HG02973 (cell line): ENCODE measurements at regions not wholly inside any gene's neighbourhood (a gene's known extent, or its start where the extent isn't known, plus 50 kb on each side); places are given as distances from the start of the nearest gene placed in this dataset.
"Not testable (repeated sequence)": the region's sequence is repeated elsewhere in the genome, so short reads cannot be mapped to it uniquely, and the experiment has no call there.

Experiments
- ATAC-seq: cut with Tn5 transposase; IDR thresholded peaks from one replicate; pipeline ENCODE4 v1.9.1; 2021; ENCODE audit warnings: moderate library complexity; ENCODE audit not compliant: unreplicated experiment

DNA sequence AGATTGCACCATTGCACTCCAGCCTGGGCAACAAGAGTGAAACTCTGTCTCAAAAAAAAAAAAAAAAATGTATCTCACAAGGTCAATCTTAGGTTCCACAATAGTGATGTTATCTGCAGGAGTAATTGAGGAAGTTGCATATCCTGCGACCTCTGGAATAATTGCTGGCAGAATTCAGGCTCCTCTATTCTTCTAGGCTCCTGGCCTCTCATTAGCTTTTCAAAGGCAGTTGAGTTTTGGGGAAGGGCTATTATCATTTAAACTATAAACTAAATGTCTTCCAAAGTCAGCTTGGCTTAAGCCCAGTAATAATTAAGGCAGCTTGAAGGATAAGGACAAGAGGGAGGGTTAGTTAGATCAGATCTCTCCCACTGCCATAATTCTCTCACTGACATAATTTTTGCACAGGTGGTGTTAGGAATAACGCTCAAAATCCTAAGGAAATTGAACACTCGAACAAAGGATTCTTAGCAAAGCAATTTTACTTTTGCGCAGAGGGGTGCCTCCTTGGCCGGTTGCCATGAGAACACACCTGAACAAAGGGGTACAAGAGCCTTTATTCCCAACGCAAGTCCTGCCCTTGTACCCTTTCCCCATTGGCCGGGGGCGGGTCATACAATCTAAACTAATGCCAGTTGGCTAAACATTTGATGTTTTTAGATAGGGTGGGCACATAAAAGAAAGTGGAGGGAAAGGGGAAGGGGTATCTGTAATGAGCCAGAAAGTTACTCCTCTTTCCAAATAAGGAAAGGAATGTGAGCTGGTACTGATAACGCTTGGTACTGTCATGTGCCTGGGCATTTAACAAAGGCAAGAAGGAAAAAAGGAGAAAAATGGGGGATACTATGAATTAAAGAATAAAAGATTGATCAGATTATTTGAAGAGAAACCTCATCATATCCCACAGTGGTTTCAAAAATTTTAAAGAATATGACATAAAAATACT lies 106.4 kb upstream of the CCNG1 start:
- ATAC-seq = no peak

DNA sequence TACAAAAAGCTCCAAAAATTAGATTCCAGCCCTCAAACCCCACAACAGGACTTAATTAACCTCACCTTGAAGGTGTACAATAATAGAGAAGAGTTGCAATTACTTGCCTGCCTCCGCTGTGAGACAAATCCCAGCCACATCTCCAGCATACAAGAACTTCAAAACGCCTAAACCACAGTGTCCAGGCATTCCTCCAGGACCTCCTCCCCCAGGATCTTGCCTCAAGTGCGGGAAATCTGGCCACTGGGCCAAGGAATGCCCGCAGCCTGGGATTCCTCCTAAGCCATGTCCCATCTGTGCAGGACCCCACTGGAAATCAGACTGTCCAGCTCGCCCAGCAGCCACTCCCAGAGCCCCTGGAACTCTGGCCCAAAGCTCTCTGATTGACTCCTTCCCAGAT lies 101.3 kb upstream of the CCNG1 start:
- ATAC-seq = not testable (repeated sequence)

DNA sequence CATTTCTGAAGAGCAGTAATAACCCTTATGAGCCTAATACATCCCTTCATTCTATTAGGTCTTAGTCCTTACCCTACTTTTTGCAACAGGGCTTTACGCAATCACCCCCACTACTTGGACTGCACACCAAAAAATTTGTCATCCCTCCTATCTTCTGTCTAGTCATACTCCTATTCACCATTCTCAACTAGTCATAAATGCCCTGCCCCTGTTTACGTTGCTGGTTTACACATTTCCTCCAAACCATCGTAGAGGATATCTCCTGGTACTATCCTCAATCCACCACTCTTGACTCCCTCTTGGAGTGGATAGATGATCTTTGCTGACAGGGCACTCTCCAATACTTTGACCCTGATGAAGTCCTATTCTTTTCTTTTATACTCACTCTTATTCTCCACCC lies 98.2 kb upstream of the CCNG1 start:
- no peak for ATAC-seq

DNA sequence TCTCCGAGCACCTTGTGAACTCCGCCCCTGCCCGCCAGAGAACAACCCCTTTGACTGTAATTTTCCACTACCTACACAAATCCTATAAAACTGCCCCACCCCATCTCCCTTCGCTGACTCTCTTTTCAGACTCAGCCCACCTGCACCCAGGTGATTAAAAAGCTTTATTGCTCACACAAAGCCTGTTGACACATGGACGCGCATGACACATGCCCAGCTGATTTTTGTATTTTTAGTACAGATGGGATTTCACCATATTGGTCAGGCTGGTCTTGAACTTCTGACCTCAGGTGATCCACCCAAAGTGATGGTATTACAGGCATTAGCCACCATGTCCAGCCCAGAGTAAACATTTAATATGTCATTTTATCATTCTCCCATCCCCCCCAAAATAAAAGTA lies 97.0 kb upstream of the CCNG1 start:
- not testable (repeated sequence) for ATAC-seq

GRCh38 chr5:163342306-163342705 lies 95.1 kb upstream of the CCNG1 start:
- no peak for ATAC-seq

DNA sequence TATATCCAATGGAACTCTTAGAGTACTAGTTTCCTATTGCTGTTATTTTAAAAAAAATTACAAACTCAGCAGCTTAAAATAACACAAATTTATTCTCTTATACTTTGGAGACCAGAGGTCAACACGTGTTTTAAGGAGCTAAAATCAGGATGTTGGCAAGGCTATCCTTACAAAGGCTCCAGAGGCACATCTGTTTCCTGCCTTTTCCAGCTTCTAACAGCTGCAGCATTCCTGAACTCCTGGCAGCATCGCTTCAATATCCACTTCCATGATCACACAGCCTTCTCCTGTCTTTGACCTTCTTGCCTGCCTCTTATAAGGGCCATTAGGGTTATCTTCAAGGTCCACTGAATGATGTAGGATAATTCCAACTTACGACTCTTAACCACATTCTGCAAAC lies 92.2 kb upstream of the CCNG1 start:
- no peak for ATAC-seq

- ATAC-seq = no peak
These were observed 89.7 kb upstream of the CCNG1 start for GRCh38 chr5:163347671-163348070.

DNA sequence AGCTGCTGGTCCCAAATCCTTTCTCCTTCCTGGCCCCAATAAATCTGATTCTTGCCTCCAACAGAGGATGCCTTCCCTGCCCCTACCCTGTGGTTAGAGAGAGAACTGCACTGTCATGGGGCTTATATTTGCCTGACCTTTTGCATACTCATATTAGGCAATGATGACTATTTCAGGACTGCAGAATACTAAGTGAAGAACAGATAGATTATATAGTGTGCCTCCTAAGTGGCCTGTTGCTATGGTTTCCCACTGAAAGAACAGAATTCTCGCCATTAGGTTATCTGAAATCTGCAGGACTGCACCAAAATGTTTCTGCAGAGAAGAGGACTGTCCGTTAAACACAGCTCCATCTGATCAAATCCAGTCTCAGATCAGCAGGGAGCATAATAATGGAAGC lies 87.3 kb upstream of the CCNG1 start:
- peak; percentile 35 for ATAC-seq

DNA sequence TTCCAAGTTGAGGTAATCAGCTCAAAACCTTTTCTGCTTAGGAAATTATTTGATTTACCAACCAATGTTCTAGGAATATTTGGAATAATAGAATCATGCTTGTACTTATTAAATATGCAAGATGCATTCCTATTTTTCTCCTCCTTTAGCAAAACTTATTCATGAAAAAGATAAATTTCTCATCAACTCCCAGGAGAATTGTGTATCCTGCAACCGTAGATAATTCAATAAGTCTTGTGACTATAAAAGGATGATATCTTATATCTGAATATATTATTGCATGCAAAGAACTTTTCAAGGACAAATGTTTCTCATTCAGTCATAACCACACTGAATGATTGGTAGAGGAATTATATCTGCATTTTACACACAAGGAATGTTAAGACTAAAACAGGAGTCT lies 84.9 kb upstream of the CCNG1 start:
- no peak for ATAC-seq

DNA sequence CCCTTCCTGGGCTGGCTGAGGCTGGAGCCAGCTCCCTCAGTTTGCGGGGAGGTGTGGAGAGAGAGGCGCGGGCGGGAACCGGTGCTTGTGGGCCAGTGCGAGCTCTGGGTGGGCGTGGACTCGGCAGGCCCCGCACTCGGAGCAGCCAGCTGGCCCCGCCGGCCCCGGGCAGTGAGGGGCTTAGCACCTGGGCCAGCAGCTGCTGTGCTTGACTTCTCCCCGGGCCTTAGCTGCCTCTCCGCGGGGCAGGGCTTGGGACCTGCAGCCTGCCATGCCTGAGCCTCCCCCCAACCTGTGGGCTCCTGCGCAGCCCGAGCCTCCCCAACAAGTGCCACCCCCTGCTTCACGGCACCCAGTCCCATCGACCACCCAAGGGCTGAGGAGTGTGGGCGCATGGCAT lies 81.6 kb upstream of the CCNG1 start:
- ATAC-seq = not testable (repeated sequence)

GRCh38 chr5:163357636-163358035 lies 79.8 kb upstream of the CCNG1 start:
- ATAC-seq = no peak

DNA sequence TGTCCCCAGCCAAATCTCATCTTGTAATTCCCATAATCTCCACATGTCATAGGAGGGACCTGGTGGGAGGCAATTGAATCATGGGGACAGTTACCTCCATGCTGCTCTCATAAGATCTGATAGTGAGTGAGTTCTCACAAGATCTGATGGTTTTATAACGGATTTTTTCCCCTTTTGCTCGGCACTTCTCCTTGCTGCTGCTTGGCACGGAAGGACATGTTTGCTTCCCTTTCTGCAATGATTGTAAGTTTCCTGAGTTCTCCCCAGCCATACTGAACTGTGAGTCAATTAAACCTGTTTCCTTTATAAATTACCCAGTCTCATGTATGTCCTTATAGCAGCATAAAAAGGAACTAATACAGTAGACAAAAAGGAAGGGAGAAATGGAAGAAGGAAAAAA lies 76.7 kb upstream of the CCNG1 start:
- no peak for ATAC-seq

- ATAC-seq = no peak
These were observed 75.9 kb upstream of the CCNG1 start for GRCh38 chr5:163361450-163361849.

- ATAC-seq = no peak
These were observed 74.5 kb upstream of the CCNG1 start for GRCh38 chr5:163362840-163363371.

DNA sequence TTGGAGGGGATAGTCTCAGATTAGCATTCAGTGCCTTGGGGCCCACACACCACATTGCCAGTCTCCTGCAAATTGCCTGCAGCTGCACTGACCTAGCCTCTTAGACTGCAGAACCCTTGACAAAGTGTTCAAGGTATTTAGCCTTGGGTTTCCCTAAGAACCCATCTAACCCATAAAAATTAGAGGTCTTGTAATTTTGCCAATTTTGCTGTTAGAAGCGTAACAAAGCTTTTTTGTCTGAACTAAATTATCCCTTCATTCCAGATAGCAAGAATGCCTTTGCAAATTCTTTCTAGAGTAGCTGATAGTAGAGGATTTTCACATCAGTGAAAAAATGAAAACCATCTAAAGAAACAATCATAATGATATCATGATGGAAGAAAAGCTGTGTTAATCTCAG lies 74.0 kb upstream of the CCNG1 start:
- no peak for ATAC-seq

DNA sequence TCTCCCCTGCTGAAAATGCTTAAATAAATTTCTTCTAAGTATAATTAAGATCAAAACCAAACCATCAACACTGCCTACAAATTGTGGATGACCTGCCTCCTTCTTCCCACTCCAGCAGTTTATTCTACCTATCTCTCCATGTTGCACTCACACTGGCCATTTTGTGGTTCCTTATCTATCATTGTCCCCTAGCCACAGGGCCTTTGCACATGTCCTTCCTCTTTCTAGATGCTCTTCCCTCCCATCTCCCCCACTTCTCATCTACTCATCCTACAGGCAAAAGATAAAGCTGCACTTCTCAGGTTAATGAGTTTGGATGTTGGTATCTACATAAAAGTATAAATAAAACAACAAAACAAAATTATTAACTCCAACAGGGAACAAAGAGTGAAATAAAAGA lies 70.6 kb upstream of the CCNG1 start:
- ATAC-seq = no peak

DNA sequence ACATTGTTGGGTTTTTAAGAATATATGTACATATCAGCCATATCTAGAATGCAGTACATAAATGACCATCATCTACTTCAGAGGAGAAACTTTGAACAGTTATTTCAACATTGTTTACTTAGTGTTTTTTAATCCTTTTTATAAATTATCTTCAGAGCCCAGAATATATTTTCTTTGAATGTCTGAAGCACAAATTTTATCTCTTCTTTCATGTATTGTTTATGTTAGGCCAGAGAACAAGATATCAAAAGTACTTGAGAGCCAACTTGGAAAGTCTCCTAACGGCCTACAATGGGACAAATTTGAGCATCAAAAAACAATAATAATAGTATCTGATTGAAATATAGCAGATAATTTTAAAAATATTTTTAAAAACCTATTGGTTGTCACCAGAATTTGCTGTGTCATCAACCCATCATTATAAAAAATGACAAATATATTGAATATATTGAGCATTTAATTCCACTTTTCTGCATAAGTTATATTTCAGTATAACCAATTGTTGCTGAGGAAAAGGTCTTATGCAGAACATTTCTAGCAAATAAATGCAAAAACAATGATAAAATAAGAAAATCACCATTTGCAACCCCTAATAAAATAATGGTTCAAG lies 67.5 kb upstream of the CCNG1 start:
- ATAC-seq = no peak

DNA sequence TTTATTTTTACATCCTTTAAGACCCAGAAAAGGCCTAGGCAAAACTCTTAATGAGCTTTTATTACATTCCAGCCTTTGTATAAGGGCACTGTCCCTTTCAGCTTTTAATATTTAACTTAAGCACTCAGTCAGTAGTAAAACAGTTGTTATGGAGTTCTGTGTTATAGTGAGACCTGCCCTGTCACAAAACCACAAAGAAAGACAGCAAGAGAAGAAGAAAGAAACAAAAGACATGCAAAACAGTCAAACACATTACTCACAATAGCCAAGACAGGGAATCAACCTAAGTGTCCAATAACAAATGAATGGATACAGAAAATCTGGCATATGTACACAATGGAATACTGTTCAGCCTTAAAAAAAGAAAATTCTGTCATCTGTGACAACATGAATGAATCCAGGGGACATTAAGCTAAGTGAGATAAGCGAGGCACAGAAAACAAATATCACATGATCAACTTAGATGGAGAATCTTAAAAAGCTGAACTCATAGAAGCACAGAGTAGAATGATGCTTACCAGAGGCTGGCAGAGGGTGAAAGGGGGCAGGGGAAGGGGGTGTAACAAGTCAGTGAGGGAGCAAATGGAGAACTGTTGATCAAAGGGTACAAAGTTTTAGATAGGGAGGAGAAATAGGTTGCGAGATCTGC lies 63.8 kb upstream of the CCNG1 start:
- no peak for ATAC-seq

DNA sequence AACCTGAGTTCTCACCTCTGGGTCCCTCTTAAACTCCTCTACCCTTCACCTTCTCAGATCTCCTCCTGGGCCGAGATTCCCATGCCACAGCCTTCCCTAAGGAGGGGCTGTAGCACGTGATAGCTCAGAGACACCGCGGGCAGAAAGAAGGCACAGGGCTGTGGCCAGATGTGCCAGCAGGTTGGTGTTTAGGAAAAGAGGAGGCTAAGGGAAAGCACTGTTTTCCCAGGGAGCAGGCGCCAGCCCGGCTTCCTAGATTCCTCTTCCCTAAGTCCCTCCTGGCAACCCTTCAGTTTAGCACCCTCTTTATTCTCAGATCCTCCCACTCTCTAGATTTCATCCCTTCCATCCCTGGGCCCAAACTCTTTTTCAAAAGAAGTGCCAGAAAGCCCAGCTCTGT lies 59.4 kb upstream of the CCNG1 start:
- no peak for ATAC-seq

DNA sequence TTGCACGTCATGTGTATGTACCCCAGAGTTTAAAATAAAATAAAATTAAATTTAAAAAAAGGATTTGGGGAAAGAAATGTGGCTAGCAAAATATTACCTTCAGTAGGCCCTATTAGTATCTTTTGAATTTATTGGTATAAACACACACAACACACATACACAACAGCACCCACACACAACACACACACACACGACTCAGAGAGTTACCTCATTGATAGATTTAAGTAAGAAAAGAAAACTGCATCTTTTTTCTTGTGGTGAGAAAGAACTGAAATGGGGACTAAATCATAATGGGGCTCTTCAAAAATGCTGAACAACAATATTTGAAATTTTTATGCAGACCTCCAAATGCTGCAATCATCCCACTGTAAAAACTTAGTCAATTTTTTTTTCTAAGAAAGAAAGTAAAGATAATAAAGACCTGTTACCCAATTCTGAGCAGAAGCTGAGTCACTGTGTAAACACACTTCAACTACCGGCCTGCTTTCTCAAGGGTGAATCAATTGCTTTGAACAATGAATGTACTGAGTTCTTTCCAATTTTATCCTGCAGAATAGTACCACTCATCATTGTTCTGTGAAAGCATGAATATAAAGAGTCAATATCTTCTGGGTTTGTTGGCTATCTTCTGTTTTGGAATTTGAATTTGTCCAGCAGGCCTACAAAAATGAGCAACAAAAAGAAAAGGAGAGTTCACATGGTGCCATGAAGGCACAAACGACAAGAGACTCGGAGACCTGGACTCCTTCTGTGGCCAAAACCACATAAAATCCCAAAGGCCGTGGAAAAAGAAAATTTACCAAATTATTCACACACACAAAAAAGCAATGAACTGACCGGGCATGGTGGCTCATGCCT lies 57.9 kb upstream of the CCNG1 start:
- no peak for ATAC-seq

DNA sequence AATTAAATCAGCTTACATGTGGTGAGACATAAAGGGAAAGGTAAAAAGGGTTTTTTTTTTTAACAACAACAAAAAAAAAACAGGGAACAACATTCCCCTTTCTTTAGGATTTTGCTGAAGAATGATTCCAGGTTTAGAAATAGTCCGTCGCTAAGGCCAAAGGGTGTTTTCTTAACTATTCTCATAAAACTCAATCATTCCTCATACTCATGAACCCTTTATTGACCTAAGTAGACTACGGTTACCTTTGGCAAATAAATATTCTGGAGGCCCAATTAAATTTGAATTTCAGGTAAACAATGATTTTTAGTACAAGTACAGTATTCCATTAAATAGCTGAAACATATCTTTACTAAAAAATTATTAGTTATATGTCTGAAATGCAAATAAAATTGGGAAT lies 55.6 kb upstream of the CCNG1 start:
- ATAC-seq = no peak
